ENCODE measurements at regions not wholly inside any gene's neighbourhood (a gene's known extent, or its start where the extent isn't known, plus 50 kb on each side); places are given as distances from the start of the nearest gene placed in this dataset.

GRCh38 chr12:87246726-87247125 is 782.5 kb downstream of the C12orf50 start:
- no peaks in the 10 kb centered on the region for H3K4me1 ChIP-seq
- TF ChIP-seq CTCF (IDR thresholded peaks at IDR 0.05), result no peak
- no peaks in the 10 kb centered on the region for H3K27me3 ChIP-seq (ENCODE audit: low read depth)
- H3K27ac ChIP-seq, result no peak overlapping the region
- ATAC-seq (no peak), DNase-seq (no peak)
- no peaks in the 10 kb centered on the region for H3K9me3 ChIP-seq
- H3K4me3 ChIP-seq, result no peak overlapping the region
- H3K36me3 ChIP-seq, result no peaks in the 10 kb centered on the region
- intact Hi-C loops (cut with DNase I), result no loop called here

GRCh38 chr12:87238466-87238865 is 790.7 kb downstream of the C12orf50 start:
- ATAC-seq, result no peak
- Histone ChIP-seq H3K9me3 (no peaks in the 10 kb centered on the region), H3K27me3 (ENCODE audit: low read depth) (no peaks in the 10 kb centered on the region), H3K36me3 (no peaks in the 10 kb centered on the region), H3K4me1 (no peaks in the 10 kb centered on the region), H3K4me3 (no peak overlapping the region), H3K27ac (no peak overlapping the region)
- DNase-seq, result no peak
- no peak for TF ChIP-seq CTCF (IDR thresholded peaks at IDR 0.05)
- intact Hi-C loops (cut with DNase I), result no loop called here

- DNase-seq (no peak), ATAC-seq (no peak)
- Histone ChIP-seq H3K4me1 (no peaks in the 10 kb centered on the region), H3K27ac (no peak overlapping the region), H3K27me3 (ENCODE audit: low read depth) (no peaks in the 10 kb centered on the region), H3K9me3 (no peaks in the 10 kb centered on the region), H3K36me3 (no peaks in the 10 kb centered on the region), H3K4me3 (no peak overlapping the region)
- no peak for TF ChIP-seq CTCF (IDR thresholded peaks at IDR 0.05)
- intact Hi-C loops (cut with DNase I), result no loop called here
These were observed 794.3 kb downstream of the C12orf50 start for GRCh38 chr12:87234898-87235297.

GRCh38 chr12:87233671-87234070 is 795.5 kb downstream of the C12orf50 start:
- no peaks in the 10 kb centered on the region for H3K27me3 ChIP-seq (ENCODE audit: low read depth)
- no peaks in the 10 kb centered on the region for H3K36me3 ChIP-seq
- H3K4me1 ChIP-seq, result no peaks in the 10 kb centered on the region
- intact Hi-C loops (cut with DNase I), result no loop called here
- TF ChIP-seq CTCF (IDR thresholded peaks at IDR 0.05), result no peak
- H3K4me3 ChIP-seq, result no peak overlapping the region
- DNase-seq (no peak), ATAC-seq (no peak)
- no peak overlapping the region for H3K27ac ChIP-seq
- H3K9me3 ChIP-seq, result no peaks in the 10 kb centered on the region

- no peak for TF ChIP-seq CTCF (IDR thresholded peaks at IDR 0.05)
- no peak overlapping the region for H3K4me3 ChIP-seq
- H3K27me3 ChIP-seq (ENCODE audit: low read depth), result no peaks in the 10 kb centered on the region
- H3K36me3 ChIP-seq, result no peaks in the 10 kb centered on the region
- intact Hi-C loops (cut with DNase I), result no loop called here
- no peak for DNase-seq
- no peaks in the 10 kb centered on the region for H3K9me3 ChIP-seq
- no peak for ATAC-seq
- no peak overlapping the region for H3K27ac ChIP-seq
- H3K4me1 ChIP-seq, result no peaks in the 10 kb centered on the region
These were observed 797.4 kb downstream of the C12orf50 start for GRCh38 chr12:87231818-87232217.

GRCh38 chr12:87230441-87230840 is 798.8 kb downstream of the C12orf50 start:
- no peak for DNase-seq
- no peak for TF ChIP-seq CTCF (IDR thresholded peaks at IDR 0.05)
- intact Hi-C loops (cut with DNase I), result no loop called here
- Histone ChIP-seq H3K27me3 (ENCODE audit: low read depth) (no peaks in the 10 kb centered on the region), H3K4me1 (no peaks in the 10 kb centered on the region), H3K4me3 (no peak overlapping the region), H3K36me3 (no peaks in the 10 kb centered on the region), H3K27ac (no peak overlapping the region), H3K9me3 (no peaks in the 10 kb centered on the region)
- no peak for ATAC-seq
